ENCODE measurements at regions not wholly inside any gene's neighbourhood (a gene's known extent, or its start where the extent isn't known, plus 50 kb on each side); places are given as distances from the start of the nearest gene placed in this dataset.
"Not testable (repeated sequence)": the region's sequence is repeated elsewhere in the genome, so short reads cannot be mapped to it uniquely, and the experiment has no call there.

DNA sequence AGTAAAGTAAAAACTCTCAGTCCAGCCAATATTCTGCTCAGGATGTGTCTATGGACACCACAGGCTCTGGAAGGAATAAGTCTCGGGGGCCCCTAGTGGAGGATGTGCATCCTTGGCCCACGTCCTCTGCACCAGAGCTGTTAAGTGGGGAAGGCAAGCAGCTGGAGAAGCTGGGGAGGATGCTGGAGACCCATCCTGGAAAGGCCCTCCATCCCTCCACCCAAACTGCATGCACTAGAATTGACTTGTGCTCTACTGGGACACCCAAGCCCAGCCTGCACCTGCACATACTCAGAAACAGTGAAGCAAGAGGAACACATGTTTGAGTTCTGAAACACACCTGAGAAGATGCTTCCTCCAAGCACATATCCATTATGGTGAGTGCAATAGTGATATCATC is 307.8 kb downstream of the TSHZ3 start:
- Histone ChIP-seq H3K4me1 (ENCODE audit: control insufficient read depth, extremely low read depth, insufficient read depth, low read length) (no peaks in the 10 kb centered on the region), H3K27ac (ENCODE audit: insufficient read depth, low read length) (no peak overlapping the region), H3K9me3 (ENCODE audit: control insufficient read depth, insufficient read depth, low read depth, low read length) (no peaks in the 10 kb centered on the region), H3K9ac (ENCODE audit: insufficient read depth, low read length) (no peak overlapping the region), H3K79me2 (ENCODE audit: control insufficient read depth, insufficient read depth, low read length) (no peaks in the 10 kb centered on the region), H2AFZ (ENCODE audit: low read length) (no peak overlapping the region), H3K27me3 (ENCODE audit: control insufficient read depth, insufficient read depth, low read length) (peaks cover 4% of the 10 kb centered on the region), H3K4me3 (replicated peaks in 1 of 4; ENCODE audit: control extremely low read depth in 1 of 4, insufficient read depth in 1 of 4, low read depth in 3 of 4, low read length in 4 of 4) (no peak overlapping the region), H3K36me3 (ENCODE audit: control insufficient read depth, insufficient read depth, low read length) (no peaks in the 10 kb centered on the region), H4K20me1 (ENCODE audit: control insufficient read depth, extremely low read depth, insufficient read depth, low read length) (no peaks in the 10 kb centered on the region), H3K4me2 (ENCODE audit: extremely low read depth, insufficient read depth, low read length) (no peak overlapping the region)
- no peak for TF ChIP-seq EZH2 (IDR thresholded peaks at IDR 0.05; ENCODE audit: low read length, missing control alignments)
- TF ChIP-seq, protein P1, sequence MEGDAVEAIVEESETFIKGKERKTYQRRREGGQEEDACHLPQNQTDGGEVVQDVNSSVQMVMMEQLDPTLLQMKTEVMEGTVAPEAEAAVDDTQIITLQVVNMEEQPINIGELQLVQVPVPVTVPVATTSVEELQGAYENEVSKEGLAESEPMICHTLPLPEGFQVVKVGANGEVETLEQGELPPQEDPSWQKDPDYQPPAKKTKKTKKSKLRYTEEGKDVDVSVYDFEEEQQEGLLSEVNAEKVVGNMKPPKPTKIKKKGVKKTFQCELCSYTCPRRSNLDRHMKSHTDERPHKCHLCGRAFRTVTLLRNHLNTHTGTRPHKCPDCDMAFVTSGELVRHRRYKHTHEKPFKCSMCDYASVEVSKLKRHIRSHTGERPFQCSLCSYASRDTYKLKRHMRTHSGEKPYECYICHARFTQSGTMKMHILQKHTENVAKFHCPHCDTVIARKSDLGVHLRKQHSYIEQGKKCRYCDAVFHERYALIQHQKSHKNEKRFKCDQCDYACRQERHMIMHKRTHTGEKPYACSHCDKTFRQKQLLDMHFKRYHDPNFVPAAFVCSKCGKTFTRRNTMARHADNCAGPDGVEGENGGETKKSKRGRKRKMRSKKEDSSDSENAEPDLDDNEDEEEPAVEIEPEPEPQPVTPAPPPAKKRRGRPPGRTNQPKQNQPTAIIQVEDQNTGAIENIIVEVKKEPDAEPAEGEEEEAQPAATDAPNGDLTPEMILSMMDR (conservative IDR thresholded peaks at IDR 0.05 in 1 of 2, IDR thresholded peaks at IDR 0.05 in 1 of 2; ENCODE audit: low read depth in 1 of 2, low read length in 2 of 2): no peak
- DNase-seq (ENCODE audit: low read depth in 2 of 2): no peak

DNA sequence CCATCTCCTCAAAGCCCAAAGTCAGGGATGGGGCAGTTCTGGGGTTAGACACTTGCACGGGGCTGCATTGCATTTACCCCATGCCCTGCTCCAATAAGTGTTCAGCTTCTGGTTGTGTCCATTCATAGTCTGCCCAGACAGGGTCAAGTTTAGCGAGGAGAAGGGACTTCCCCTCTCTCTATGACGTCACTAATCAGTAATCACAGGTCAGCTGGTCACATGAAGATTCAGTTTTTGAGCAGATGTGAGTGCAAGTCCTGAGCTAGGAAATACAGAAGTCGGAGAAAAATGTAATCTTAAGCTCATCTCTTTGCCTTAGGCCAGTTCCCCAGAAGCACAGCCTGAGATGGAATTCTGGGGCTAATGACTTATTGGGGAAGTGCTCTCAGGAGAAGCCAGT is 310.1 kb downstream of the TSHZ3 start:
- no peaks in the 10 kb centered on the region for H3K9me3 ChIP-seq (ENCODE audit: control insufficient read depth, insufficient read depth, low read depth, low read length)
- H4K20me1 ChIP-seq (ENCODE audit: control insufficient read depth, extremely low read depth, insufficient read depth, low read length): no peaks in the 10 kb centered on the region
- H3K36me3 ChIP-seq (ENCODE audit: control insufficient read depth, insufficient read depth, low read length): no peaks in the 10 kb centered on the region
- peaks cover 4% of the 10 kb centered on the region for H3K27me3 ChIP-seq (ENCODE audit: control insufficient read depth, insufficient read depth, low read length)
- no peak overlapping the region for H2AFZ ChIP-seq (ENCODE audit: low read length)
- no peak overlapping the region for H3K4me2 ChIP-seq (ENCODE audit: extremely low read depth, insufficient read depth, low read length)
- H3K4me3 ChIP-seq (replicated peaks in 1 of 4; ENCODE audit: control extremely low read depth in 1 of 4, insufficient read depth in 1 of 4, low read depth in 3 of 4, low read length in 4 of 4): no peak overlapping the region
- H3K9ac ChIP-seq (ENCODE audit: insufficient read depth, low read length): no peak overlapping the region
- TF ChIP-seq, protein P1 (conservative IDR thresholded peaks at IDR 0.05 in 1 of 2, IDR thresholded peaks at IDR 0.05 in 1 of 2; ENCODE audit: low read depth in 1 of 2, low read length in 2 of 2): no peak
- no peak for TF ChIP-seq EZH2 (IDR thresholded peaks at IDR 0.05; ENCODE audit: low read length, missing control alignments)
- H3K27ac ChIP-seq (ENCODE audit: insufficient read depth, low read length): no peak overlapping the region
- H3K4me1 ChIP-seq (ENCODE audit: control insufficient read depth, extremely low read depth, insufficient read depth, low read length): no peaks in the 10 kb centered on the region
- no peaks in the 10 kb centered on the region for H3K79me2 ChIP-seq (ENCODE audit: control insufficient read depth, insufficient read depth, low read length)
- DNase-seq (ENCODE audit: low read depth in 2 of 2): no peak

DNA sequence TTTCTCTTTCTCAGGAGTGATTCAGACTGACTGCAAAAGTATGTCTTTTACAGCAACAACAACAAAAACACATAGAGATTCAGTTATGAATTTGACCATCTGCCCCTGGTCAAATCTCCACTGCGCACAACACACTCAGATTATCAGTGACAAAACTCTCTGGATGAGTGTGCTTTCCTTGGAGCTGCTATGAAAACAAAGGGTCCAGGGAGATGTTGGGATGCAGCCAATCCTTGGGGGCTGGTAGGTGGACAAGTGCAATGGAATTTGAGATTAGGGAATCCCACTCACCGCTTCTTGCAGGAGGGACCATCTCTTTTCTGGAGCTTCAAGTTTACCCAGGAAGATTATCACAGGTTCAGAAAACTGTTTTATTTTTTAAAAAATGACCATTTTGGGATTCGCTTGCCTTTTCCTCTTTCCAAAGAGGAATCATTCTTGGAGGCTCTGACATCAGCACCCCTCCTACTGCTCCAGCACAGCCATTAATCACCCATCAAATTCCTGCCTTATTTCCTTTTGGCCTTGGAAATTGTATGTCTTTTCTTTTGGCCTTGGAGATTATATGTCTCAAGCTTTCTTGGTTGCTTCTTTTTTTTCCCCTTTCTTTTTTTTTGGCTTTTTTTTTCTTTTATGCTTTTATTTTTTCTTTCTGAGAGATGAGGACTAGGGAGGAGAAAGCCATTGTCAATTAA is 311.8 kb downstream of the TSHZ3 start:
- H3K4me1 ChIP-seq (ENCODE audit: control insufficient read depth, extremely low read depth, insufficient read depth, low read length): no peaks in the 10 kb centered on the region
- no peak for DNase-seq (ENCODE audit: low read depth in 2 of 2)
- H2AFZ ChIP-seq (ENCODE audit: low read length): no peak overlapping the region
- no peak overlapping the region for H3K4me3 ChIP-seq (replicated peaks in 1 of 4; ENCODE audit: control extremely low read depth in 1 of 4, insufficient read depth in 1 of 4, low read depth in 3 of 4, low read length in 4 of 4)
- H3K27ac ChIP-seq (ENCODE audit: insufficient read depth, low read length): no peak overlapping the region
- H3K27me3 ChIP-seq (ENCODE audit: control insufficient read depth, insufficient read depth, low read length): peaks cover 4% of the 10 kb centered on the region
- TF ChIP-seq, protein P1 (conservative IDR thresholded peaks at IDR 0.05 in 1 of 2, IDR thresholded peaks at IDR 0.05 in 1 of 2; ENCODE audit: low read depth in 1 of 2, low read length in 2 of 2): no peak
- TF ChIP-seq EZH2 (IDR thresholded peaks at IDR 0.05; ENCODE audit: low read length, missing control alignments): no peak
- no peaks in the 10 kb centered on the region for H3K79me2 ChIP-seq (ENCODE audit: control insufficient read depth, insufficient read depth, low read length)
- no peak overlapping the region for H3K9ac ChIP-seq (ENCODE audit: insufficient read depth, low read length)
- no peak overlapping the region for H3K4me2 ChIP-seq (ENCODE audit: extremely low read depth, insufficient read depth, low read length)
- H3K36me3 ChIP-seq (ENCODE audit: control insufficient read depth, insufficient read depth, low read length): no peaks in the 10 kb centered on the region
- no peaks in the 10 kb centered on the region for H4K20me1 ChIP-seq (ENCODE audit: control insufficient read depth, extremely low read depth, insufficient read depth, low read length)
- H3K9me3 ChIP-seq (ENCODE audit: control insufficient read depth, insufficient read depth, low read depth, low read length): no peaks in the 10 kb centered on the region

DNA sequence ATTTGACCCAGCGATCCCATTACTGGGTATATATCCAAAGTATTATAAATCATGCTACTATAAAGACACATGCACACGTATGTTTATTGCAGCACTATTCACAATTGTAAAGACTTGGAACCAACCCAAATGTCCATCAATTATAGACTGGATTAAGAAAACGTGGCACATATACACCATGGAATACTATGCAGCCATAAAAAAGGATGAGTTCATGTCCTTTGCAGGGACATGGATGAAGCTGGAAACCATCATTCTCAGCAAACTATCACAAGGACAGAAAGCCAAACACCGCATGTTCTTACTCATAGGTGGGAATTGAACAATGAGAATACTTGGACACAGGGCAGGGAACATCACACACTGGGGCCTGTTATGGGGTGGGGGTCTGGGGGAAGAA is 317.8 kb downstream of the TSHZ3 start:
- H3K9ac ChIP-seq (ENCODE audit: insufficient read depth, low read length); H3K36me3 ChIP-seq (ENCODE audit: control insufficient read depth, insufficient read depth, low read length); H3K9me3 ChIP-seq (ENCODE audit: control insufficient read depth, insufficient read depth, low read depth, low read length); H3K4me3 ChIP-seq (replicated peaks in 1 of 4; ENCODE audit: control extremely low read depth in 1 of 4, insufficient read depth in 1 of 4, low read depth in 3 of 4, low read length in 4 of 4); H3K79me2 ChIP-seq (ENCODE audit: control insufficient read depth, insufficient read depth, low read length); H4K20me1 ChIP-seq (ENCODE audit: control insufficient read depth, extremely low read depth, insufficient read depth, low read length); H3K4me2 ChIP-seq (ENCODE audit: extremely low read depth, insufficient read depth, low read length); DNase-seq (ENCODE audit: low read depth in 2 of 2); H3K4me1 ChIP-seq (ENCODE audit: control insufficient read depth, extremely low read depth, insufficient read depth, low read length); H2AFZ ChIP-seq (ENCODE audit: low read length); H3K27ac ChIP-seq (ENCODE audit: insufficient read depth, low read length); H3K27me3 ChIP-seq (ENCODE audit: control insufficient read depth, insufficient read depth, low read length): not testable (repeated sequence)

Data from fibroblast of lung (primary cell).